ENCODE measurements at regions not wholly inside any gene's neighbourhood (a gene's known extent, or its start where the extent isn't known, plus 50 kb on each side); places are given as distances from the start of the nearest gene placed in this dataset.

- ChIA-PET POLR2A (no interaction called here), CTCF (interaction anchor here (1.0 kb wide), 1 partner anchor 35 kb away, joined by 4 read pairs; no protein-coding TSS in a partner anchor)
- H3K9me3 Mint-ChIP-seq (ENCODE audit: low read depth): no peaks in the 10 kb centered on the region
- H3K27me3 Mint-ChIP-seq: peaks cover 5% of the 10 kb centered on the region
- no peaks in the 10 kb centered on the region for H3K36me3 Mint-ChIP-seq (ENCODE audit: low read depth)
- DNase-seq (no peak), ATAC-seq (no peak)
- intact Hi-C loops (cut with DNase I, micrococcal nuclease): no loop called here
- no peak overlapping the region for H3K4me3 Mint-ChIP-seq
- no peaks in the 10 kb centered on the region for H3K4me1 Mint-ChIP-seq
- no peak overlapping the region for H3K27ac Mint-ChIP-seq
Measured at GRCh38 chr9:86449246-86449645, 95.0 kb upstream of the TUT7 start.

- POLR2A ChIA-PET: no interaction called here
- no peak overlapping the region for H3K27ac Mint-ChIP-seq
- CTCF ChIA-PET: no interaction called here
- H3K9me3 Mint-ChIP-seq (ENCODE audit: low read depth): no peaks in the 10 kb centered on the region
- DNase-seq (no peak), ATAC-seq (no peak)
- peaks cover 11% of the 10 kb centered on the region for H3K27me3 Mint-ChIP-seq
- H3K4me1 Mint-ChIP-seq: no peaks in the 10 kb centered on the region
- H3K36me3 Mint-ChIP-seq (ENCODE audit: low read depth): no peaks in the 10 kb centered on the region
- intact Hi-C loops (cut with DNase I, micrococcal nuclease): no loop called here
- H3K4me3 Mint-ChIP-seq: no peak overlapping the region
Measured at GRCh38 chr9:86445671-86446070, 91.5 kb upstream of the TUT7 start.

GRCh38 chr9:86443992-86444391 is 89.8 kb upstream of the TUT7 start:
- DNase-seq (no peak), ATAC-seq (no peak)
- no peak overlapping the region for H3K4me3 Mint-ChIP-seq
- no peaks in the 10 kb centered on the region for H3K4me1 Mint-ChIP-seq
- no peaks in the 10 kb centered on the region for H3K36me3 Mint-ChIP-seq (ENCODE audit: low read depth)
- H3K27ac Mint-ChIP-seq: no peak overlapping the region
- ChIA-PET POLR2A (no interaction called here), CTCF (interaction anchor here (0.6 to 0.7 kb wide), 3 partner anchors 243 to 1549 kb away, joined by 3 to 4 read pairs (median 3); no protein-coding TSS in a partner anchor)
- no peaks in the 10 kb centered on the region for H3K9me3 Mint-ChIP-seq (ENCODE audit: low read depth)
- intact Hi-C loops (cut with DNase I, micrococcal nuclease): no loop called here
- H3K27me3 Mint-ChIP-seq: peaks cover 11% of the 10 kb centered on the region

- ATAC-seq (no peak), DNase-seq (no peak)
- H3K4me3 Mint-ChIP-seq: no peak overlapping the region
- H3K36me3 Mint-ChIP-seq (ENCODE audit: low read depth): no peaks in the 10 kb centered on the region
- intact Hi-C loops (cut with DNase I, micrococcal nuclease): loop anchor here (1.0 to 10.0 kb wide), 3 partner anchors 890 to 1231 kb away; no protein-coding TSS in a partner anchor
- H3K4me1 Mint-ChIP-seq: no peaks in the 10 kb centered on the region
- H3K9me3 Mint-ChIP-seq (ENCODE audit: low read depth): peaks cover 2% of the 10 kb centered on the region
- peaks cover 13% of the 10 kb centered on the region for H3K27me3 Mint-ChIP-seq
- CTCF ChIA-PET: interaction anchor here (0.6 to 3.2 kb wide), 12 partner anchors 12 to 891 kb away, joined by 3 to 22 read pairs (median 3); no protein-coding TSS in a partner anchor
- POLR2A ChIA-PET: no interaction called here
- H3K27ac Mint-ChIP-seq: no peak overlapping the region
Measured at GRCh38 chr9:86434039-86434726, 80.0 kb upstream of the TUT7 start.

- Mint-ChIP-seq H3K27ac (no peak overlapping the region), H3K4me3 (no peak overlapping the region), H3K4me1 (no peaks in the 10 kb centered on the region), H3K27me3 (peaks cover 8% of the 10 kb centered on the region), H3K36me3 (ENCODE audit: low read depth) (no peaks in the 10 kb centered on the region), H3K9me3 (ENCODE audit: low read depth) (no peaks in the 10 kb centered on the region)
- no peak for DNase-seq
- intact Hi-C loops (cut with DNase I, micrococcal nuclease): no loop called here
- CTCF ChIA-PET: interaction anchor here (2.1 kb wide), 1 partner anchor 10 kb away, joined by 11 read pairs; no protein-coding TSS in a partner anchor
- POLR2A ChIA-PET: no interaction called here
- no peak for ATAC-seq
Measured at GRCh38 chr9:86424251-86424891, 70.2 kb upstream of the TUT7 start.

- Mint-ChIP-seq H3K36me3 (ENCODE audit: low read depth) (no peaks in the 10 kb centered on the region), H3K27me3 (peaks cover 14% of the 10 kb centered on the region), H3K27ac (no peak overlapping the region), H3K4me3 (no peak overlapping the region), H3K4me1 (no peaks in the 10 kb centered on the region), H3K9me3 (ENCODE audit: low read depth) (no peaks in the 10 kb centered on the region)
- DNase-seq: no peak
- intact Hi-C loops (cut with DNase I, micrococcal nuclease): loop anchor here (1.0 to 5.0 kb wide), 3 partner anchors 73 to 911 kb away; no protein-coding TSS in a partner anchor
- CTCF ChIA-PET: interaction anchor here (0.6 to 2.9 kb wide), 25 partner anchors 9 to 1866 kb away, joined by 3 to 21 read pairs (median 3); no protein-coding TSS in a partner anchor
- POLR2A ChIA-PET: no interaction called here
- no peak for ATAC-seq
Measured at GRCh38 chr9:86413971-86414880, 60.0 kb upstream of the TUT7 start.

GRCh38 chr9:86410281-86410680 is 56.1 kb upstream of the TUT7 start:
- intact Hi-C loops (cut with DNase I, micrococcal nuclease): loop anchor here in 1 of 2 experiments (5.0 kb wide), 1 partner anchor 77 kb away; no protein-coding TSS in a partner anchor
- POLR2A ChIA-PET: no interaction called here
- CTCF ChIA-PET: interaction anchor here (0.7 kb wide), 1 partner anchor 76 kb away, joined by 3 read pairs; no protein-coding TSS in a partner anchor
- H3K9me3 Mint-ChIP-seq (ENCODE audit: low read depth): no peaks in the 10 kb centered on the region
- no peak overlapping the region for H3K27ac Mint-ChIP-seq
- DNase-seq (no peak), ATAC-seq (no peak)
- H3K4me3 Mint-ChIP-seq: no peak overlapping the region
- no peaks in the 10 kb centered on the region for H3K36me3 Mint-ChIP-seq (ENCODE audit: low read depth)
- H3K4me1 Mint-ChIP-seq: peaks cover 30% of the 10 kb centered on the region
- peaks cover 19% of the 10 kb centered on the region for H3K27me3 Mint-ChIP-seq

GRCh38 chr9:86408121-86408520 is 53.9 kb upstream of the TUT7 start:
- H3K27me3 Mint-ChIP-seq: peaks cover 25% of the 10 kb centered on the region
- ChIA-PET CTCF (interaction anchor here (0.9 to 1.0 kb wide), 2 partner anchors 10 to 230 kb away, joined by 3 read pairs; no protein-coding TSS in a partner anchor), POLR2A (no interaction called here)
- H3K27ac Mint-ChIP-seq: no peak overlapping the region
- intact Hi-C loops (cut with DNase I, micrococcal nuclease): loop anchor here in 1 of 2 experiments (5.0 kb wide), 1 partner anchor 56 kb away; the partner anchor contains the start of gene TUT7
- DNase-seq: no peak
- peaks cover 32% of the 10 kb centered on the region for H3K4me1 Mint-ChIP-seq
- no peaks in the 10 kb centered on the region for H3K36me3 Mint-ChIP-seq (ENCODE audit: low read depth)
- H3K9me3 Mint-ChIP-seq (ENCODE audit: low read depth): no peaks in the 10 kb centered on the region
- H3K4me3 Mint-ChIP-seq: no peak overlapping the region
- no peak for ATAC-seq

- Mint-ChIP-seq H3K4me3 (no peak overlapping the region), H3K4me1 (peaks cover 32% of the 10 kb centered on the region), H3K27ac (no peak overlapping the region), H3K36me3 (ENCODE audit: low read depth) (no peaks in the 10 kb centered on the region), H3K9me3 (ENCODE audit: low read depth) (no peaks in the 10 kb centered on the region), H3K27me3 (peaks cover 24% of the 10 kb centered on the region)
- peak; percentile 50 for DNase-seq
- ChIA-PET CTCF (interaction anchor here (1.6 kb wide), 1 partner anchor 79 kb away, joined by 4 read pairs; no protein-coding TSS in a partner anchor), POLR2A (interaction anchor here (0.6 kb wide), 1 partner anchor 26 kb away, joined by 3 read pairs; no protein-coding TSS in a partner anchor)
- ATAC-seq: peak; percentile 46
- intact Hi-C loops (cut with DNase I, micrococcal nuclease): loop anchor here in 1 of 2 experiments (5.0 kb wide), 1 partner anchor 55 kb away; the partner anchor contains the start of gene TUT7
Measured at GRCh38 chr9:86407022-86407421, 52.8 kb upstream of the TUT7 start.

- H3K4me1 Mint-ChIP-seq: peaks cover 32% of the 10 kb centered on the region
- H3K4me3 Mint-ChIP-seq: no peak overlapping the region
- H3K9me3 Mint-ChIP-seq (ENCODE audit: low read depth): no peaks in the 10 kb centered on the region
- H3K36me3 Mint-ChIP-seq (ENCODE audit: low read depth): no peaks in the 10 kb centered on the region
- CTCF ChIA-PET: interaction anchor here (1.2 to 2.0 kb wide), 4 partner anchors 9 to 542 kb away, joined by 3 to 21 read pairs (median 4); no protein-coding TSS in a partner anchor
- POLR2A ChIA-PET: no interaction called here
- peaks cover 24% of the 10 kb centered on the region for H3K27me3 Mint-ChIP-seq
- no peak for ATAC-seq
- no peak overlapping the region for H3K27ac Mint-ChIP-seq
- intact Hi-C loops (cut with DNase I, micrococcal nuclease): loop anchor here in 1 of 2 experiments (5.0 kb wide), 1 partner anchor 54 kb away; the partner anchor contains the start of gene TUT7
- no peak for DNase-seq
Measured at GRCh38 chr9:86406366-86406765, 52.2 kb upstream of the TUT7 start.

All from activated CD4-positive, alpha-beta T cell treated with anti-CD3 and anti-CD28 coated beads for 36 hours (primary cell).